Femur (tissue), 1 donor: ENCODE measurements at regions not wholly inside any gene's neighbourhood (a gene's known extent, or its start where the extent isn't known, plus 50 kb on each side); places are given as distances from the start of the nearest gene placed in this dataset.
"Not testable (repeated sequence)": the region's sequence is repeated elsewhere in the genome, so short reads cannot be mapped to it uniquely, and the experiment has no call there.

Source experiments
- DNase-seq: peaks from one replicate; pipeline ENCODE4 v3.0.0-alpha.2; 2017

DNA sequence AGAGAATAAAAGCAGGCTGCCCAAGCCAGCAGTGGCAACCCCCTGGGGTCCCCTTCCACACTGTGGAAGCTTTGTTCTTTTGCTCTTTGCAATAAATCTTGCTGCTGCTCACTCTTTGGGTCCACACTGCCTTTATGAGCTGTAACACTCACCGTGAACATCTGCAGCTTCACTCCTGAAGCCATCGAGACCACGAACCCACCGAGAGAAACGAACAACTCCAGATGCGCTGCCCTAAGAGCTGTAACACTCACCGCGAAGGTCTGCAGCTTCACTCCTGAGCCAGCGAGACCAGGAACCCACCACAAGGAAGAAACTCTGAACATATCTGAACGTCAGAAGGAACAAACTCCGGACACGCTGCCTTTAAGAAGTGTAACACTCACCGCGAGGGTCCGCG lies 1252.9 kb downstream of the STIM2 start:
- not testable (repeated sequence) for DNase-seq

DNA sequence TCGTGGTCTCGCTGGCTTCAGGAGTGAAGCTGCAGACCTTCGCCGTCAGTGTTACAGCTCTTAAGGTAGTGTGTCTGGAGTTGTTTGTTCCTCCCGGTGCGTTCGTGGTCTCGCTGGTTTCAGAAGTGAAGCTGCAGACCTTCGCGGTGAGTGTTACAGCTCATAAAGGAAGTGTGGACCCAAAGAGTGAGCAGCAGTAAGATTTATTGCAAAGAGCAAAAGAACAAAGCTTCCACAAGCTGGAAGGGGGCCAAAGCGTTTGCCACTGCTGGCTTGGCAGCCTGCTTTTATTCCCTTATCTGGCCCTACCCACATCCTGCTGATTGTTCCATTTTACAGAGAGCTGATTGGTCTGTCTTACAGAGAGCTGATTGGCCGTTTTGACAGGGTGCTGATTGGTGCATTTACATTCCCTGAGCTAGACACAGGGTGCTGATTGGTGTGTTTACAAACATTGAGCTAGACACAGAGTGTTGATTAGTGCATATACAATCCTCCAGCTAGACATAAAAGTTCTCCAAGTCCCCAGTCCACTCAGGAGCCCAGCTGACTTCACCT lies 1256.0 kb downstream of the STIM2 start:
- DNase-seq, result not testable (repeated sequence)

DNA sequence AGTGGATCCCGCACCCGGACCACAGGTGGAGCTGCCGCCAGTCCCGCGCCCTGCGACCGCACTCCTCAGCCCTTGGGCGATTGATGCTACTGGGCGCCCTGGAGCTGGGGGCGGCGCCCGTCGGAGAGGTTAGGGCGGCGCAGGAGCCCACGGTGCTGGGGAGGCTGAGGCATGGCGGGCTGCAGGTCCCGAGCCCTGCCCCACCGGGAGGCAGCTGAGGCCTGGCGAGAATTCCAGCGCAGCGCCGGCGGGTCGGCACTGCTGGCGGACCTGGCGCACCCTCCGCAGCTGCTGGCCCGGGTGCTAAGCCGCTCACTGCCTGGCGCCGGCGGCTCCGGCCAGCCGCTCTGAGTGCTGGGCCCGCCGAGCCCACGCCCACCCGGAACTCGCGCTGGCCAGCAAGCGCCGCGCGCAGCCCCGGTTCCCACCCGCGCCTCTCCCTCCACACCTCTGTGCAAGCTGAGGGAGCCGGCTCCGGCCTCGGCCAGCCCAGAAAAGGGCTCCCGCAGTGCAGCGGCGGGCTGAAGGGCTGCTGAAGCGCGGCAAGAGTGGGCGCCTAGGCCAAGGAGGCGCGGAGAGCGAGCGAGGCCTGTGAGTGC lies 1256.5 kb downstream of the STIM2 start:
- no peak for DNase-seq

DNA sequence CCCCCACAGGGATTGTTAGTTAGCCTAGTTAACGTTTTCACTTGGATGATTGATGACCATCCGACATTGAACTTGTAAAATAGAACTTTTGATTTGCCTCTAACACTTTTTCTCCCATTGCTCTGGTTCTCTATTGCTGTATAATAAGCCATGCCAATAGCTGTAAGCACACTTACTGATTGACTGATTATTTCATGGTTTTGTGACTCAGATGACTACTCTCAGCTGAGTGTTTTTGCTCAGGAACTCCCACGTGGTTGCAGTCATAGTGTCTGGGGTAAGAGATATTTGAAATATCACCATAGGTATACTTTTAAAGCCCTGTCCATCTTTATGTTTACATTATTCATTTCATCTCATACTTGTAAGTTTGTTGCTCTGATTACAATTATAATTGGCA lies 1285.5 kb downstream of the STIM2 start:
- DNase-seq, result no peak

DNA sequence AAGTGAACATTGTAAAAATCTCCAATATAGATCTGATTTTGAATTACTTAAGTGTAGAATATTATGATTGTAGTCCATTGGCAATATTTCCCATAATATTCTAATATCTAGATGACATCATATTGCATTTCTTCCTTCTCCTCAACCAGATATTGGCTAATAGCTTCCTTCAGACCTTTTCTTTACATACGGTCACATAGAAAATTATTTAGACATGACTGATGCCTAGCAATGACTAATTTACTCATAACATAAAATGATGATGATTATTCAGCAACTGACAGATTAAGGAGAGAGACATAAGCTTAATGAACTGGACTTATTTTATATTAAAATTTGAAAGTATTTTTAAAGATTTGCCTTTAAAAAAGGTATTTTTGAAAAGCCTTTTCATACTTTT lies 1287.6 kb downstream of the STIM2 start:
- DNase-seq, result no peak

DNA sequence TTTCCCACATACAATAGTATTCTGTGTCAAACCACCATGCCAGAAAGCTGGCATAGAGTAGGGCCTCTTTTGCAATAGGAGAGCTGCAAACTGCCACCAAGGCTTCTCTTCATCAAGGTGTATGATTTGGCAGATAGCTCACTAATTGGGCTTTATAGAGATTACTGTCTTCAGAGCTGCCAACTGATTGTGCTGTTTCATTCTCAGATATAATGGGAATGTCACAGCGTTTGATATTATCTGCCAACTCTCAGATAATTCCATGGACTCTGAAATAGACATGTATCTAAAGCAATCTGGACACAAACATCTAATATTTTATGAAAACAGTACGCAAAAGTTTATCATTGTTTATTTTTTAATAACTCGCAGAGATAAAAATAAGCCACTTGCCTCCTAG lies 1289.1 kb downstream of the STIM2 start:
- no peak for DNase-seq

DNA sequence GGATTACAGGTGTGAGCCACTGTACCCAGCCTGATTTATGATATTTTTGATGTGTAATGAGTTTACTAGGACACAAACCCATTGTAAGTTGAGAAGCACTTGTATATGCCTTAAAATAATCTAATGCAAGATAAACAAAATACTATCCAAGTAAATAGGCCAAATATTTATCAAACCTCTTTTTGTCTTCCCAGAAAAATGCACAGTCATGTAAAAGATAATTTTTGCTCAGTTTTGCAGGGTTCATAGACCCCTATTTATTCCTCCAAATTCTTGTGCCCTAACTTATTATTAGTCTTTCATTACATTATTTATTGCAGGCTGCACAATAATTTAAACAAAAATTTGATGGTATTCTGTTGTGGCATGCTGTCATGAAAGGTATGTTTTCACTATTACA lies 1290.7 kb downstream of the STIM2 start:
- no peak for DNase-seq

DNA sequence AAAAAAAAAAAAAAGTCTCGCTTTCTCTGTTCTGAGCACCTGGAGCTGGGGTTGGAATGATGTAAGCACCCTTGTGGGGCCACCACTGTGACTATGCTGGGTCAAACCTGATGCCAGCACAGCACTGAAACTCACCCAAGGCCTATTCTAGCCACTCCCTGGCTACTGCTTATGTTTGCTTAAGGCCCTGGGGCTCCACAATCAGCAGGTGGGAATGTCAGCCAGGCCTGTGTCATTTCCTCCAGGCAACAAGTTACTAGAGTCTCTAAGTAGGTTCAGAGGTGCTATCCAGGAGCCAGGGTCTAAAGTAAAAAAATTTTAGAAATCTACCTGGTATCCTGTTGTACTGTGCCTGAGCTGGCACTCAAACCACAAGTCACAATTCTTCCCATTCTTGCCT lies 1306.8 kb downstream of the STIM2 start:
- DNase-seq, result no peak

DNA sequence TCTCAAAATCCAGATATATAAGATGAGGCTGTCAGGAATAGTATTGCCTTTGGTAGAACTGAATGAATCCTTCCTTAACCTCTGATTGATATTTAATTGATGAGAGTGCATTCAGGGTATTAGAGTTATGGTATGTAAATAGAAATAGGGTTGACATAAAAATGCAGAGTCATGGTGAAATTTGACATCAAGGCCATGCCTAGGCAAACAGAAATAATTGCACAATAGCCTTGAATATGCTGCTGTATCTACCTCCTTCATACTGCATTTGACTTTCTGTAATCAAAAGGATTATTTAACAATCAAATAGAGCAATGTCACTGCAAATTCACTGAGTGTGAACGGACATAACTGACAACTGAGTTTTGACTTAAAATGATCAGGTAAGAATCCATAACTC lies 1316.3 kb downstream of the STIM2 start:
- no peak for DNase-seq

DNA sequence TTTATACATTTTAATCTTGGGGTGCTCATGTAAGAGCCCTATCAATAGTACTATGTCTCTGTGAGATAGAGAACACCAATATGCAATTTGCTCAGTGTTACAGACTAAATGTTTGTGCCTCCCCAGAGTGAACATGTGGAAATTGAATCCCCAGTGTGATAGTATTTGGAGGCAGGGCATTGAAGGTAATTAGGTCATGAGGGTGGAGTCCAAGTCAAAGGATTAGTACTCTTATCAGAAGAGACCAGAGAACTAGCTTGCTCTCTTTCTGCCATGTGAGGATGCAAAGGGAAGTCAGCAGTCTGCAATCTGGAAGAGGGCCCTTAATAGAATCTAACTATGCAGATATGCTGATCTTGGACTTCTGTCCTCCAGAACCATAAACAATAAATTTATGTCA lies 1317.0 kb downstream of the STIM2 start:
- DNase-seq, result no peak

DNA sequence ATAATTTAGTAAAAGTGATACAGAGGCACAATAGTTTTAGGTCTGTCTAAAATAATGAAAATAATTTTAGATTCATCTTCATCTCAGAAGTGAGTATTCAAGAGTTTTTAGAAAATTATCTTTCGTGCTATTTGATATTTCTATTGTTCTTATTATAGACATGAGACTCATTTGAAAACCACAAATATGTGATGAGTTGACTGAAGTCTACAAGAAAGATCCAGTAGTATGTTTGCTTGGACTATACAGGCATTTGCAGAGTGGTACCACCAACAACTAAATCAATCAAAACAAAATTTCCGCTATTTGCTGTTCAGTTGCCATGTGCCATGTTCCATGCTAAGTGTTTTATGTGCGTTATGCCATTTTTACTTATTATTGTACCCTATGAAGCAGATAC lies 1318.5 kb downstream of the STIM2 start:
- no peak for DNase-seq

DNA sequence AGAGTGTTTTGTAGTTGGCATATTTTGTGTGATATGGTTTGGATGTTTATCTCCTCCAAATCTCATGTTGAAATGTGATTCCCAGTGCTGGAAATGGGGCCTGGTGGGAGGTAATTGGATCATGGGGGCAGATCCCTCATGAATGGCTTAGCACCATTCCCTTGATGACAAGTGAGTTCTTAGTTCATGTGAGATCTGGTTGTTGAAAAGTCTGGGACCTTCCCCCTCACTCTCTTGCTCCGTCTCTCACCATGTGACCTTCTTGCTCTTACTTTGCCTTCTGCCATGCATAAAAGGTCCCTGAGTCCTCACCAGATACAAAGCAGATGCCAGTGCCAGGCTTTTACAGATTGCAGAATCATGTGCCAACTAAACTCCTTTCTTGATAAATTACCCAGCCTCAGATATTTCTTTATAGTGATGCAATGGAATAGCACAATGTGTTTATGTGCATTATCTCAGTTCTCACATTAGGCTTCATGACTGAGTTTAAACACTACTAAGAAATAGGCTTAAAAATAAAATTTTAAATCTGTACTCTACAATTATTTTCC lies 1348.8 kb downstream of the STIM2 start:
- DNase-seq, result no peak

DNA sequence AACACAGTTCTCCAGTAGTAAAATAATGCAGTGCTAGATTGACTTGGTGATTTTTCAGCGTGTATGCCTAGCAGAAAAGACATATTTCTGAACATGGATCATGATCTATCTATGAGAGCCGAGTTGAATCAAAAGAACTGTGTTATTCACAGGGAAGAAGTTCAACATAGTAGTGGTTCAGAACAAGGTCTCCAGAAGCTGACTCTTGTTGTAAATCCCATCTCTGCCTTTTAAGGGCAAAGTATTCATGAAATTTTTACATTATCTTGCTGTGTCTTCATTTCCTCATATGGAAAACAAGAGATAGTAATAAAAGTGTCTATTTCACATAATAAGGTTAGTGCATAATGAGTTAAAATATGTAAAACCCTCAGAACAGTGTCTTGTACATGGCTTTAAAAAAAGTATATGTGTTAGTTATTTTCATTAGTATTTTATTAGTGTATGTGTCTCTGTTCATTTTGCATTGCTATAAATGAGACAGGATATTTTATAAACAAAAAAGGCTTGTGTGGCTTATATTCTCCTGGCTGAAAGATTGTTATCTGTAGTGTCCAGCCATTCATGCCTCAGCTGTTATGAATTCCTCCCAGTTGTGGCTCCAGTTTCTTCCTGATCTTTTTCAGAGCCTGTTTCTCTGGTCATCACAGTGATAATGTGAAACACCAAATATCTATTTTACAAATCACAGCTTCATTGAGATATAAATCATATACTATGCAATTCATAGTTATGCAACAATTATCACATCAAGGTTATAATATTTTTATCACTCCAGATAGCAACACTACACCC lies 1351.2 kb downstream of the STIM2 start:
- no peak for DNase-seq

DNA sequence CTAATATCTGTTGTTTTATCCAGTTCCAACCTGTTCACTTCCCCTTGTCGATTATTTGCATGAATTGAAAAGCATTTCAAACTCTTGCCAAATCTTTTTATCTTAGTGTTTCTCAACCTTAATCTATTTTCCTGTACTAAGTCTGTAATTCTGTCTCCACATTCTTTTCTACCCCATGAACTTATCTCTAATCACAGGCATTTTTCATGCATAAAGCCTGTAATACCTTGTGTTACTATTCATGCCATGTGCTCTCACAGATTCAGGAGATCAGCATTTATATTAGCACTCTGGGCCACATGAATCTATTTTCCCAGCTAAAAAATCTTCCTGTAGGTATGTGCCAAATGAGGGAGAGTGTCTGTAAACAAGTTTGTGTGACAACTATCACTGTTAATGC lies 1360.9 kb downstream of the STIM2 start:
- no peak for DNase-seq

DNA sequence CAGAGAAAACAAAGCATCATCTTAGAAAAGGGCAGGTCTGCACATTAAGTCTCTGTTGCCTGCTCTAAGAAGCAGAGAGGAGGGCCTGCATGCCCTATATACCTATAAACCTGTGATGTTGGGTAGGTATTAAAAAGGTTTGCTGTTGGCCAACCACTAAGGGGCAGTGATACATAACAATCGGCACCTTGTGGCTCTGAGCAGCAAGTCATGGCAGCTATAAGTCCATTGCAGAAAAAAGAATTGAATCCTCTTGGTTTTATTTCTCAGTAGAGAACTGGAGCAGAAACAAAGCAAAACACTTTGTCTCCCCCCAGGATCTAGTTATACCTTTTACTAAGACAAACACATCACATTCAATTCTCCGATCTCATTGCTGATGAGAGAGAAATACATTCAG lies 1364.4 kb downstream of the STIM2 start:
- no peak for DNase-seq

DNA sequence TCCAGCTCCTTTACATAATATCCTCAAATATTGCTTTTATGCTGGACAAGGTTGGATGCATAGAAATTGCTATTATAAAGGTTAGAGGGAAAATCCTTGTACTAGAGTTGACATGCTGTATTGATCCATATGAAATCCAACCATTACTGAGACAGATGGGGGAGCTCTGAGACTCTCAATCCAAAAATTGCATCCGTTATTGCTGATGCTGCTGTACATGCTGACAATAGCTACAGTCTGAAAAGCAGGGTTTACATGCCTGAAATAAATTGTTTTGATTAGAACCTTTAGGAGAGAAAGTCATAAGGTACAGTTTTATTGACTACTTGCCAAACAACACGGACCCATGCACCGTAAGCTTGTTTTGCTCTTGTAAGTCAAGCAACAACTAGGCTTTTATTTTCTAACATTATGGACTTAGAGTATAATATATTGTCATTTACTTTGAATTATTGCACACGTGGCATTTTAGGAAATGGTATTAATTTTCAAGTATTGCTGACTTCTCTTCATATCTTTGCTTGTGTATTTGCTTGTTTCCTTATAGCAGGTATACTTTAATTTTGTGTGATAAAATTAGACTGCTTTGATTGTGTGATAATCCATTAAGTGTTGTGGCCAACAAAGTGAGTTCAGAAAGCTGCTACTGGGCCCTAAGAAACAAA lies 1365.2 kb downstream of the STIM2 start:
- DNase-seq, result no peak

DNA sequence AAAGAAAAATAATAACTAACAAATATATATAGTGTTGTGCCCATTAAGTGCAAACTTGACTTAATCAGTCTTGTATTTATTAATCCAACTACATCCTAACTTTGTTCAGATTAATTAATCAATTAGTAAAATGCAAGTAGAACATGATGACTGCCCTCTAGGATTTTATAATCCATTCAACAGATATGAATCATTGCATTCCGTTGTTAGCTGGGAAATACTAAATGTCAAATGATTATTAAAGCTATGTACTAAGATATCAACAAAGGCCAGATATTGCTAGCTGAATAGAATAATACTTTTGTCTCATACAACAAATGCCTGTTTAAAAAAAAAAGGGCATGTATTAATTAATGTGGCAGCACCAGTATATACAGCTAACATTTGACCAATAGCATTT lies 1366.3 kb downstream of the STIM2 start:
- DNase-seq, result no peak

DNA sequence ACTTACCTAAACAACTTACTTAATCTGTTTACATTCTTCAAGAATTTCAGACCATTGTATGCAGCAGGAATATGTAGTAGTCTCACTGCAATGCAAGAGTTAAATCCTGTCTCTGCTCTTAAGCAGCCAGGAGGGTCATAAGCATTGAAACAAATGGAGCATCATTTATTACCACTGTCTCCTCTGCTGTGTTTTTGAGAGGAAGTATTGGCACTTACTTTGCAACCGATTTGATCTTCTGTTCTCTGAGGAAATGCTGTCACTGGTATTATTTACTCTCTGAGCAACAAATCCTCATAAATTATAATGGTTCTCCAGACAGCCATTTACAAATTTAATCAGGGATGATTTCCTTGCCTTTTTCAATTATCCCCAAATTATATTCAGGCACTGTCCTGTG lies 1367.1 kb downstream of the STIM2 start:
- DNase-seq, result no peak

DNA sequence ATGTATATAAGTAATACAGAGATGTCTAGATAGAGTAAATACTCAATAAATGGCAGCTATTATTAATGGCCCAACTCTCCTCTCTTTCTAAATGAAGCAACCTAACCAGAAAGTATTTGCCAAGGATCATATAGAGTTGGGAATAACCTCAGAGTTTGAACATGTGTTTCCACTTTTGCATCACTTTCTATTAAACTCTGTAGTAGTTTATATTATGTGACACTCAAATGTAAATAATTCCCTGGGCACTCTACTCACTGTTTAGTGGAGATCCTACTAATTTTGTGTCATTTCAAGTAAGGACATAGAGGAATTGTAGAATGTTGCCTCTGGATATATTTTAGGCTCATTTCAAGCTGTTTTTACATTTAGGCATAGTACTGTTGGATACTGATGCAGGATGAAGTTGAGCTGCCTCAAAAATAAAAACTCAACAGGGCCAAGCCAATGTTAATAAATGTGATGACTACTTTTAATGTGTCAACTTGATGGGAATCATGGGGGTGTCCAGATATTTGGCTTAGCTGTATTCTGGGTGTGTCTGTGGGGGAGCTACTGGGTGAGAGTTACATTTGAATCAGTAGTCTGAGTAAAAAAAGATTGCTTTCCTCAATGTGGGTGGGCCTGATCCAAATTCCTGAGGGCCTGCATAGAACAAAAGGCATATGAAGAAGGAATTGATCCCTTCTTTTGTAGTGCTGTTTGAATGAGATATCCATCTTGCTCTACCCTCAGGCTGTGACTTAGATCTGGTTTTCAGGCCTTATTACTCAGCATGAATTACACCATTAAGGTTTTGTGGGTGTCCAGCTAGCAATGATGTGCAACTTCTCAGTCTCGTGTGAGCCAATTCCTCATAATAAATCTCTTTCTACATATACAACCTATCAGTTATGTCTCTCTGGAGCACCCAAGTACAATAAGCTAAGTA lies 1368.2 kb downstream of the STIM2 start:
- DNase-seq, result no peak

DNA sequence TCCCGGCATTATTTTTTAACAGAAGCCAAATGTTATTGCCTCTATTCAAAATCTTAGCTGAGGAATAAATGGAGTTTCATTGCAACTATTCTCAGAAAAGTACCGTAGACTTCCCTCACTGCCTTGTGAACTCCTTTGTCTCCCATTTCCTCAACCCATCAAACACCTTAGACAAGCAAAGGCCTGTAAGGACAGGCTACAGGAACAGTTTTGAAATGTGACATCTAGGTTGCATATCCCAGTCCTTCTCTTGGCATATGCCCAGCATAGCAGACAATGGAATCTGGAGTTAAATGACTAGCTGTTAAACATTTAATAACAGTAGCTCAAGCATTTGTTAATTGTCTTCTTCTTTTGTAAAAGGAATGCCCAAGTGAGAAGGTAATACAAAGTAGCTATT lies 1371.7 kb downstream of the STIM2 start:
- DNase-seq, result no peak

DNA sequence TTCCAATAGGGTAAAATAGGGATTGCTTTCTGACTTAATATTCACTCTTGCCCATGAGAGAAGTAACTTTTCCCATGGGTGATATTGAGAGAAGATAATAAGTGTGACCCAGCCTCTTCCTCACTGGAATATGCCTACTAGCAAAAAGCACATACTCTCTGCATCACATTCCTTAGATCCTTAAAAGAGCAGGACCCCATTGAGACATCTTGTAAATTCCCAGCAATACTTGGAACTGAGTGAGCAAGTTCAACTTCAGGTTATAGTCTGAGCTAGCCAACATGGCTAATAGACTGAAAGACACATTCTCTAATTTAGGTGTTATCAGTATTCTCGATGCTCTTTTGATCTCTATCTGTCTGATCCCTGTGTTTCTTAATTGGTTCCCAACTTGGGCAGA lies 1372.3 kb downstream of the STIM2 start:
- no peak for DNase-seq

DNA sequence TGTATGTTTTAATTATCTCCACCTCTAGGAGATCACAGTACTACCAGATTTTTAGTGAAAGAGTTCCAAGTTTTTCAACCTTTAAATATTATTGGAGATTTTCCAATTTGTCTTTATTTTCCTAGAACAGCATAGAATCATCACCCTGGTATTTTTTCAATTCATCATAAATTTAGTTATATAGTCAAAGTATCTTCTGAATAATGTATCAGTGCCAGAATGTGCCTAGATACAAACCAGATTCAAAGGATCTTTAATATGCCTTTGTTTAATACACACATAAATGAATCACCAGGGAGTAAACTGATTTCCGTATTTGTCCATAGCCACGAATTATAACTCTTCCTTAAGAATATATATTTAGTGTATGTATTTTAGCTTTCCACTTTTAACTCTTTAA lies 1373.1 kb downstream of the STIM2 start:
- no peak for DNase-seq

DNA sequence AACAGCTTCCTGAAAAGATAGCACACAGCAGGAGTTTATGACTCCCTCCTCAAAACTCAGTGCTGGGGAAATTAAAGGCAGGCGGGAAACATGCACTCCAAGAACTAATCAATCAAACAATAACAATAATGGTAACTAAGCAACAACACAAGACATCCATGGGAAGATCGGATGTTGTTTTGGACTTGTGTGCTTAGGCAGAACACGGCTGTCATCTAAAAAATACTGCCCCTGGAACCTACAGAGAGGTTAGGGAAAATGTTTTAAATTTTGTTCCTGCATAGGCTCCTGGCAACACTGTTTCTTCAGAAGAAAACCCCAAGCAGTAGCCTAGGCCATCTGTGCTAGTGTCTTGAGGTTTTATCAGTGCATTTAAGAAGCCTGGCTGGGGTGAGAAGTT lies 1378.2 kb downstream of the STIM2 start:
- no peak for DNase-seq
